Neural crest cell (in vitro differentiated cells): ENCODE measurements at regions not wholly inside any gene's neighbourhood (a gene's known extent, or its start where the extent isn't known, plus 50 kb on each side); places are given as distances from the start of the nearest gene placed in this dataset.

Source experiments
- DNase-seq: peaks from one replicate; pipeline ENCODE4 v3.0.0; 2021; ENCODE audit warnings: low read depth, mixed read lengths, low spot score
- H3K27ac Mint-ChIP-seq: one replicate; pipeline ENCODE4 v1.8.0; 2021; ENCODE audit warnings: mild to moderate bottlenecking, mixed read lengths; ENCODE audit not compliant: unreplicated experiment
- H3K27me3 Mint-ChIP-seq: 2 replicates; pipeline ENCODE4 v1.8.0; 2021; ENCODE audit warnings: low read depth, mild to moderate bottlenecking, mixed read lengths
- H3K36me3 Mint-ChIP-seq: 2 replicates; pipeline ENCODE4 v1.8.0; 2021; ENCODE audit warnings: low read depth, mild to moderate bottlenecking, mixed read lengths
- H3K4me1 Mint-ChIP-seq: 2 replicates; pipeline ENCODE4 v1.8.0; 2021; ENCODE audit warnings: mixed read lengths
- H3K4me3 Mint-ChIP-seq: one replicate; pipeline ENCODE4 v1.8.0; 2021; ENCODE audit warnings: mild to moderate bottlenecking, mixed read lengths
- H3K9me3 Mint-ChIP-seq: 2 replicates; pipeline ENCODE4 v1.8.0; 2021; ENCODE audit warnings: mixed read lengths
- TF ChIP-seq, protein P1 (sequence below): fragments of 200-600 bp; sonication (generic); conservative IDR thresholded peaks from 2 replicates; pipeline ENCODE4 v1.5.0; 2021; ENCODE audit warnings: antibody characterized with exemption, mild to moderate bottlenecking

DNA sequence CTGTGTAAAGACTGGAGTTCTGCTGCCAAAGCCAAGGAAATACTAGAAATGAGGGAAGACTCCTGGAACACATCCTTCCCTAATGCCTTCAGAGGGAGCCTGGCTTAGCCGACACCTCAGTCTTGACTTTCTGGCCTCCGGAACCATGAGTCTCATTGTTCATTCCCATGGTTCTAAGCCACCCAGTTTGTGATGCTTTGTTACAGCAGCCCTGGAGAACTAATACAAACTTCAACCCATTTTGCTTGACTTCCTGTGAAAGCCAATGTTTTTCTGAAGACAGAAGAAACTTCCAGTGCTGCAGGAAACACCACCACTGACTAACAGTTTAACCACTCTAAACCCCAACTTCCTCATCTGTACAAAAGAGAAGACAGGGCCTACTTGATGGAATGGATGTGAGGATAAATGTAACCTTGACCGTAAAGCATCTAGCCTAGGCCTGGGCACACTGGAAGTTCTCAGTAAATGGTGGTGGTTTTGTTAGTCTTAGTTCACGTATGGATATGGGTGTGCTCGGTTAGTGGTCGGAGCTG is 85.9 kb upstream of the RFX8 start:
- Mint-ChIP-seq H3K36me3 (no peaks in the 10 kb centered on the region), H3K27ac (no peak overlapping the region), H3K4me1 (peaks cover 10% of the 10 kb centered on the region), H3K9me3 (no peaks in the 10 kb centered on the region), H3K4me3 (no peak overlapping the region), H3K27me3 (no peaks in the 10 kb centered on the region)
- TF ChIP-seq, protein P1, sequence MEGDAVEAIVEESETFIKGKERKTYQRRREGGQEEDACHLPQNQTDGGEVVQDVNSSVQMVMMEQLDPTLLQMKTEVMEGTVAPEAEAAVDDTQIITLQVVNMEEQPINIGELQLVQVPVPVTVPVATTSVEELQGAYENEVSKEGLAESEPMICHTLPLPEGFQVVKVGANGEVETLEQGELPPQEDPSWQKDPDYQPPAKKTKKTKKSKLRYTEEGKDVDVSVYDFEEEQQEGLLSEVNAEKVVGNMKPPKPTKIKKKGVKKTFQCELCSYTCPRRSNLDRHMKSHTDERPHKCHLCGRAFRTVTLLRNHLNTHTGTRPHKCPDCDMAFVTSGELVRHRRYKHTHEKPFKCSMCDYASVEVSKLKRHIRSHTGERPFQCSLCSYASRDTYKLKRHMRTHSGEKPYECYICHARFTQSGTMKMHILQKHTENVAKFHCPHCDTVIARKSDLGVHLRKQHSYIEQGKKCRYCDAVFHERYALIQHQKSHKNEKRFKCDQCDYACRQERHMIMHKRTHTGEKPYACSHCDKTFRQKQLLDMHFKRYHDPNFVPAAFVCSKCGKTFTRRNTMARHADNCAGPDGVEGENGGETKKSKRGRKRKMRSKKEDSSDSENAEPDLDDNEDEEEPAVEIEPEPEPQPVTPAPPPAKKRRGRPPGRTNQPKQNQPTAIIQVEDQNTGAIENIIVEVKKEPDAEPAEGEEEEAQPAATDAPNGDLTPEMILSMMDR: no peak
- DNase-seq: no peak

DNA sequence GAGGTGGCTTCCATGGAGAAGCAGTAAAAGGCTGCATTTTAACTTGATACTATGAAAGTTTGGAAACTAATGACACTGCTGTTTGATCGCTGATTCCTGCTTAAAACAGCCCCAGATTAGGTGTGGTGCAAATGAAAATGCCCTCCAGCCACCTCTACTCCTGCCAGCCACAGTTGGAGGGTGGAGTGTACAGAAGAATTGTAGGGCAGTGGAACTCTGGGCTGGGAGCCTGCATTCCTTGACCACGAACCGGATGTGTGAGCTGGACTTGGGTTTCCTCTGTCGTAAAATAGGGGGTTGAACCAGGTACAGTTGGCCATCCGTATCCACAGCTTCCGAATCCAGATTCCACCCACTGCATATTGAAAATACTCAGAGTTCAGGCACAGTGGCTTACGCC is 84.6 kb upstream of the RFX8 start:
- Mint-ChIP-seq H3K4me1 (peaks cover 11% of the 10 kb centered on the region), H3K27me3 (no peaks in the 10 kb centered on the region), H3K4me3 (no peak overlapping the region), H3K36me3 (no peaks in the 10 kb centered on the region), H3K9me3 (no peaks in the 10 kb centered on the region), H3K27ac (no peak overlapping the region)
- TF ChIP-seq, protein P1: no peak
- no peak for DNase-seq

DNA sequence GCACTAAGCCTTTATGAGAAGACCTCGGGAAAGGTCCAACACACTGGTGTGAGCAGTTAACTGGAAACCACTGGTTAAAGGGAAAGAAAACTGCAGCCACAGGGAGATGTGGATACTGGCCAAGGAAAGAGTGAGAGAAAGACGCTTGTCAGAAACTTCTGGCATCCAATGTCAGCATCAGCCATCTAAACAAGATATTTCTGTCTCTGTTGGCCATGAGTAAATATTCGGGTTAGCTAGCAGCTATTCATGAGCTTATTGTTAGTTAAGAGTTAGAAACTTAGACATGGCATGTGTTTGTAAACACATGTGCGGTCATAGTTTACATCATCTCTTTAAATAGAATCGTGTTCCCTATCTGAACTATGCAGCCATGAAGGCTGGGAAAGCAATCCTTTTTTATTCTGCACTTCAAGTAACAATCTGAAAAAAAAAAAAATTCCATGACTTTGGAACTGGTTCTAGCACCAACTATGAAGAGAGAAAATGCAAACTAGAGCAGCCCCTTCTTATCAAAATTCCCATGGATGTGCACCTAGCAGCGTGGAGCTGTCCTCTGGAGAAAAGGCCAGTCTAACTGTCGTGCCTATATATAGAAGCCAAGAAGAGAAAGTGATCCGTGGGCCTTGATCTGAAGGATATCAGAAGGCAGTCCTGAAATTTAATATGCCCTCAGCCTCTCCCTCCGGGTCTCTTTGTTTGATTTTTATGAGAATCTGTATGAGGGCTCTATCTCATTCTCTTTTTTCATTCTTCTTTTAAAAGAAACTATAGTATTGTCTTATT is 84.0 kb upstream of the RFX8 start:
- Mint-ChIP-seq H3K4me3 (no peak overlapping the region), H3K27me3 (no peaks in the 10 kb centered on the region), H3K9me3 (no peaks in the 10 kb centered on the region), H3K36me3 (no peaks in the 10 kb centered on the region), H3K4me1 (peaks cover 12% of the 10 kb centered on the region), H3K27ac (no peak overlapping the region)
- DNase-seq: no peak
- TF ChIP-seq, protein P1: no peak

DNA sequence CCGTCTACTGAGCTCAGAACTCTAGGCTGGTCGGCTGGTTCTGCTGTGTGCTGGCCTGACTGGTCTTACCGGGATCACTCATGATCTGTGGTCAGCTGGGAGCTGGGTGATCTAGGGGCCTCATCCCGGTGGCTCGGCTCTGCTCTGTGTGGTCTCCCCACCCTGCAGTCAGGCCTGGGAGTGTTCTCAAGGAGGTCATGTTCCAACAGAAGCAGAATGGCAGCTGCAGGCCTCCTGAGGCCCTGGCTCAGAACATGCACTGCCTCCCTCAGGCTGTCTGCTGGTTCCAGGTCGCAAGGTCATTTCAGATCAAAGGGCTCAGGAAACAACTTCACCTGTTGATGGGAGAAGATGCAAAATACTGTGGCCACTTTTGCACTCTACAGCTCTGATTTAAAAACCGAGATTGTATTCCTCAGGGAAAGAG is 81.1 kb upstream of the RFX8 start:
- no peak for DNase-seq
- H3K27ac Mint-ChIP-seq: no peak overlapping the region
- TF ChIP-seq, protein P1: no peak
- no peaks in the 10 kb centered on the region for H3K9me3 Mint-ChIP-seq
- H3K36me3 Mint-ChIP-seq: no peaks in the 10 kb centered on the region
- no peaks in the 10 kb centered on the region for H3K27me3 Mint-ChIP-seq
- H3K4me3 Mint-ChIP-seq: no peak overlapping the region
- peaks cover 24% of the 10 kb centered on the region for H3K4me1 Mint-ChIP-seq

DNA sequence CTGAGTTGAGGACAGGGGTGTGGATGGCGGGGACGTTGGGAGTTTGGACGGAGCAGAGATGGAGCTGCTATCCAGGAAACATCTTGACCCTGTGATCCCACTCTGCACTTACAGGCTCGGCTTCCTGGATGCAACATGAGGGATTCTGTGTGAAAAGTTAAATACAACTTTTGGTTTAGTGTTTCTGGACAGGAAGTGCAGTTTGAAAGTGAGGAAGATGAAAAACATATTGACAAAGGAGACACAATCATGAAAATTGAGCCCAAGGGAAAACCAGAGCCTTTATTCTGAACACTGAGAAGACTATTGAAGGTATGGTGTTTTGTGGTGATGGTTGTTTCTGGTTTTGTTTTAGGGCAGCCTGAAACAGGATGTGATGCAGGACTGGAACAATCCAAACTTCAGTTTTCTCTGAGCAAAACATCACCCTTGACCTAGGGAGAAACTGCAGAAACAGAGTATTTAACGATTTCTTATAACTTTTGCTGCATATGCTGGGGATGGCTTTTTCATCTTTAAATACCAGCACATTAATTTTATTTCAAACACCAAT is 76.5 kb upstream of the RFX8 start:
- no peak for DNase-seq
- H3K27me3 Mint-ChIP-seq: no peaks in the 10 kb centered on the region
- H3K9me3 Mint-ChIP-seq: peaks cover 3% of the 10 kb centered on the region
- no peaks in the 10 kb centered on the region for H3K36me3 Mint-ChIP-seq
- peaks cover 26% of the 10 kb centered on the region for H3K4me1 Mint-ChIP-seq
- no peak overlapping the region for H3K4me3 Mint-ChIP-seq
- TF ChIP-seq, protein P1: no peak
- peak overlapping the region; percentile 36 for H3K27ac Mint-ChIP-seq
